ENCODE measurements at regions not wholly inside any gene's neighbourhood (a gene's known extent, or its start where the extent isn't known, plus 50 kb on each side); places are given as distances from the start of the nearest gene placed in this dataset.

DNA sequence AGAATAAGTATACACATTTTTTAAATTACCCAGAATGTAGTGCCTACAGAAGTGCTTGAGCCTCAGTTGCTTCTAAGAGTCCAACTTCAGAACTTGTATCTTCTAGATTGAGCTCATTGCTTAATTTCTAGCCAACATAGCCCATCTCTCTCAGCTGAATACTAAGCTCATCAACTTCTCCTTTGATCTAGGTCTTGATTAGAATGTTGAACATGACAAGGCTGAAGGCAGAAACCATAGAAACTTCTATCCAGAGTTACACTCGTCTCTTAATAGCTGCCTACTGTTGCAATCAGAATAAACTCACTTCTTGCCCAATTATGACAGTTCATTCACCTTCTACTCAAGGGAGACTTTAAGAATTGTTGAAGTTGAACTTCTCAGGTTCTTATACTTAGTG, 327.3 kb upstream of the THBS1 start:
- H2AFZ ChIP-seq (ENCODE audit: low read length) = no peak overlapping the region
- no peak overlapping the region for H2AK5ac ChIP-seq (ENCODE audit: low read depth, low read length)
- H2BK120ac ChIP-seq (replicated peaks; ENCODE audit: low read depth, low read length) = no peak overlapping the region
- no peak overlapping the region for H3K18ac ChIP-seq (ENCODE audit: extremely low read depth, low read length)
- H3K4ac ChIP-seq (replicated peaks; ENCODE audit: insufficient read length, low read depth, low read length) = no peak overlapping the region
- no peak overlapping the region for H3K9ac ChIP-seq (replicated peaks in 1 of 4; ENCODE audit: extremely low read depth in 1 of 4, low read depth in 3 of 4, low read length in 3 of 4)
- H3K4me3 ChIP-seq (ENCODE audit: extremely low read depth in 1 of 4, insufficient read depth in 2 of 4, low read depth in 3 of 4, low read length in 4 of 4) = no peak overlapping the region
- H3K4me2 ChIP-seq (ENCODE audit: insufficient read depth in 1 of 2, low read depth in 2 of 2, low read length in 2 of 2) = no peak overlapping the region
- no peak overlapping the region for H4K5ac ChIP-seq (ENCODE audit: insufficient read length, low read depth, low read length)
- FAIRE-seq (no peak), DNase-seq (ENCODE audit: low read depth in 1 of 2, low spot score in 2 of 2) (no peak)
- no peak overlapping the region for H4K8ac ChIP-seq (ENCODE audit: extremely low read depth, insufficient read depth, low read length)
- H4K91ac ChIP-seq (replicated peaks; ENCODE audit: insufficient read length, low read length) = no peak overlapping the region
- H4K20me1 ChIP-seq (replicated peaks in 1 of 2; ENCODE audit: control insufficient read depth in 1 of 2, insufficient read depth in 2 of 2, low read length in 2 of 2) = no peaks in the 10 kb centered on the region
- H3K56ac ChIP-seq (replicated peaks; ENCODE audit: insufficient read length, low read depth, low read length) = no peak overlapping the region
- H2BK5ac ChIP-seq (ENCODE audit: low read depth, low read length) = no peak overlapping the region
- H3K36me3 ChIP-seq (ENCODE audit: control insufficient read depth in 2 of 4, insufficient read depth in 4 of 4, low read length in 3 of 4) = no peaks in the 10 kb centered on the region
- H2BK15ac ChIP-seq (ENCODE audit: low read length) = no peak overlapping the region
- H3K79me2 ChIP-seq (ENCODE audit: control insufficient read depth in 1 of 2, insufficient read depth in 2 of 2, low read length in 2 of 2) = no peaks in the 10 kb centered on the region
- H2BK12ac ChIP-seq (ENCODE audit: low read depth, low read length) = no peak overlapping the region
- H3K4me1 ChIP-seq (replicated peaks in 1 of 4; ENCODE audit: control insufficient read depth in 3 of 4, insufficient read depth in 4 of 4, low read length in 3 of 4) = no peaks in the 10 kb centered on the region
- H3K14ac ChIP-seq (ENCODE audit: insufficient read length) = no peak overlapping the region
- CTCF ChIA-PET (ENCODE audit: partially characterized antibody) = no interaction called here
- H3K9me3 ChIP-seq (ENCODE audit: insufficient read depth in 2 of 2, low read depth in 1 of 2, low read length in 1 of 2) = no peaks in the 10 kb centered on the region
- H3K27ac ChIP-seq (ENCODE audit: low read depth, low read length) = no peak overlapping the region
- H3K23ac ChIP-seq (ENCODE audit: insufficient read length) = no peak overlapping the region
- H3K27me3 ChIP-seq (replicated peaks in 1 of 4; ENCODE audit: control insufficient read depth in 3 of 4, extremely low read depth in 1 of 4, insufficient read depth in 3 of 4, low read length in 3 of 4) = no peaks in the 10 kb centered on the region
- POLR2A ChIA-PET (ENCODE audit: partially characterized antibody) = no interaction called here
- no peaks in the 10 kb centered on the region for H3K23me2 ChIP-seq (ENCODE audit: low read depth, low read length)
- no peak overlapping the region for H2BK20ac ChIP-seq (ENCODE audit: low read length)
- 80% methylated on average over 1 of the region's 1 CpG; no CpG with 5 or more reads in 1 of the 2 experiments for WGBS, 2 experiments (ENCODE audit: extremely low coverage in 1 of 2, insufficient coverage in 1 of 2, insufficient read length in 1 of 2, insufficient replicate concordance in 2 of 2, low coverage in 1 of 2, low lambda C conversion rate in 2 of 2, missing lambda C conversion rate in 1 of 2)
- no peaks in the 10 kb centered on the region for H3K79me1 ChIP-seq (ENCODE audit: low read depth, low read length)
- no peak for TF ChIP-seq HDAC6 (IDR thresholded peaks at IDR 0.05; ENCODE audit: low read depth, low read length)
- no peak for TF ChIP-seq HDAC2 (IDR thresholded peaks at IDR 0.05; ENCODE audit: borderline replicate concordance in 1 of 2, low read depth in 2 of 2, low read length in 2 of 2)
